ENCODE measurements at regions not wholly inside any gene's neighbourhood (a gene's known extent, or its start where the extent isn't known, plus 50 kb on each side); places are given as distances from the start of the nearest gene placed in this dataset.

GRCh38 chr11:120037111-120037510, 100.8 kb downstream of the TRIM29 start:
- no peak for TF ChIP-seq POLR2AphosphoS5 (IDR thresholded peaks at IDR 0.05; ENCODE audit: borderline replicate concordance, low read depth, low read length)
- no peak for TF ChIP-seq EZH2 (IDR thresholded peaks at IDR 0.05)
- no peak for TF ChIP-seq FOXP2 (optimal IDR thresholded peaks at IDR 0.05; ENCODE audit: control extremely low read depth, extremely low read length, insufficient read depth)

Data from SK-N-MC (cell line).